Vagina (tissue), 2 donors: ENCODE measurements at regions not wholly inside any gene's neighbourhood (a gene's known extent, or its start where the extent isn't known, plus 50 kb on each side); places are given as distances from the start of the nearest gene placed in this dataset.

Source experiments
- POLR2AphosphoS5 ChIP-seq, 2 donors: sonication (generic); formaldehyde crosslinking; IDR thresholded peaks; one replicate each; pipeline ENCODE4 v1.9.0; 2017; ENCODE audit warnings: antibody characterized with exemption in 2 of 2, mild to moderate bottlenecking in 2 of 2, low read depth in 1 of 2; ENCODE audit not compliant: insufficient read depth in 1 of 2
- TF ChIP-seq, protein P1 (sequence below), 3 experiments: fragments of 450-650 bp in 2 of 3; fragments of 200-600 bp in 1 of 3; sonication (generic) in 1 of 3; IDR thresholded peaks; one replicate each; pipeline ENCODE4 v1.5.1; 2017 to 2019; ENCODE audit warnings: antibody characterized with exemption in 3 of 3, mild to moderate bottlenecking in 2 of 3, moderate library complexity in 2 of 3

DNA sequence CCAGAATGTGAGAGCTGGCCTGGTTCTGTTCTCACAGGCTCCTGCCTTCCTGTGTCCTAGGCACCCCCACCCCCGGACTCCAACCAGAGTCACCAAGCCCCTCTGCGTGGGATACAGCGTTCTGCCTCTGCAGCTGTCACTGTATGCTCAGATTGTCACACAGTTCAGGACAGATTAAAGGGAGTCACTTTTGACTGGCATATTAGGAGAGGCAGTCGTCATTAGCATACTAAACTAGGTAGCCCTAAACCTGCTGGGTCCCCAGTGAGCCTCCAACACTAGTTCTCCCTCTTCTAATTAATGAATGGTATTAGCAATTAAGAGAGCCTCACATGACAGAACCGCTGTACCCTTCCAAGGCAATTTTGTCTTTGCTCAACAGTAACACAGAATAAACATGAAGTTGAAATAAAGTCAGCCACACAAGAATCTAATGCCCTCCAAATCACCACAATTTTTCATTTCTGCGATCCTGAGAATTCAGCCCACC lies 340.2 kb downstream of the CMPK2 start:
- TF ChIP-seq POLR2AphosphoS5 (IDR thresholded peaks at IDR 0.05; ENCODE audit: insufficient read depth in 1 of 2, low read depth in 1 of 2): no peak
- TF ChIP-seq, protein P1, sequence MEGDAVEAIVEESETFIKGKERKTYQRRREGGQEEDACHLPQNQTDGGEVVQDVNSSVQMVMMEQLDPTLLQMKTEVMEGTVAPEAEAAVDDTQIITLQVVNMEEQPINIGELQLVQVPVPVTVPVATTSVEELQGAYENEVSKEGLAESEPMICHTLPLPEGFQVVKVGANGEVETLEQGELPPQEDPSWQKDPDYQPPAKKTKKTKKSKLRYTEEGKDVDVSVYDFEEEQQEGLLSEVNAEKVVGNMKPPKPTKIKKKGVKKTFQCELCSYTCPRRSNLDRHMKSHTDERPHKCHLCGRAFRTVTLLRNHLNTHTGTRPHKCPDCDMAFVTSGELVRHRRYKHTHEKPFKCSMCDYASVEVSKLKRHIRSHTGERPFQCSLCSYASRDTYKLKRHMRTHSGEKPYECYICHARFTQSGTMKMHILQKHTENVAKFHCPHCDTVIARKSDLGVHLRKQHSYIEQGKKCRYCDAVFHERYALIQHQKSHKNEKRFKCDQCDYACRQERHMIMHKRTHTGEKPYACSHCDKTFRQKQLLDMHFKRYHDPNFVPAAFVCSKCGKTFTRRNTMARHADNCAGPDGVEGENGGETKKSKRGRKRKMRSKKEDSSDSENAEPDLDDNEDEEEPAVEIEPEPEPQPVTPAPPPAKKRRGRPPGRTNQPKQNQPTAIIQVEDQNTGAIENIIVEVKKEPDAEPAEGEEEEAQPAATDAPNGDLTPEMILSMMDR (IDR thresholded peaks at IDR 0.05): no peak
